CD14-positive monocyte (primary cell): ENCODE measurements at regions not wholly inside any gene's neighbourhood (a gene's known extent, or its start where the extent isn't known, plus 50 kb on each side); places are given as distances from the start of the nearest gene placed in this dataset.

Experiments used
- DNase-seq, 3 donors: peaks; one replicate each; pipeline ENCODE4 v3.0.0-alpha.2; 2011 to 2022
- H2AFZ ChIP-seq: 2 replicates; pipeline ENCODE4 v1.6.0; 2012; ENCODE audit warnings: mild to moderate bottlenecking, low read depth, low read length, inconsistent platforms; ENCODE audit not compliant: insufficient read depth, poor library complexity, severe bottlenecking
- H3K27ac ChIP-seq, 2 donors: 1 replicate in 1 of 2; 2 replicates in 1 of 2; pipeline ENCODE4 v1.5.1; 2012 to 2013; ENCODE audit warnings: low read length in 2 of 2, control low read depth in 1 of 2, inconsistent platforms in 1 of 2, low read depth in 1 of 2, mild to moderate bottlenecking in 1 of 2
- H3K27me3 ChIP-seq, 2 donors: one replicate each; pipeline versions ENCODE4 v1.6.0 to v1.6.1; 2011 to 2013; ENCODE audit warnings: low read length in 2 of 2; ENCODE audit not compliant: control insufficient read depth in 2 of 2, insufficient read depth in 2 of 2
- H3K36me3 ChIP-seq, 2 donors: replicated peaks in 1 of 2; 1 replicate in 1 of 2; 2 replicates in 1 of 2; pipeline versions ENCODE4 v1.5.1 to v1.6.1; 2012 to 2013; ENCODE audit warnings: low read length in 2 of 2, control low read depth in 1 of 2, inconsistent platforms in 1 of 2, mild to moderate bottlenecking in 1 of 2; ENCODE audit not compliant: insufficient read depth in 2 of 2, control insufficient read depth in 1 of 2
- H3K4me1 ChIP-seq, 2 donors: 1 replicate in 1 of 2; 2 replicates in 1 of 2; pipeline versions ENCODE4 v1.5.1 to v1.6.1; 2012 to 2013; ENCODE audit warnings: low read length in 2 of 2, control low read depth in 1 of 2, inconsistent platforms in 1 of 2, mild to moderate bottlenecking in 1 of 2, moderate library complexity in 1 of 2; ENCODE audit not compliant: insufficient read depth in 2 of 2, control insufficient read depth in 1 of 2
- H3K4me2 ChIP-seq: replicated peaks from 2 replicates; pipeline ENCODE3; 2012; ENCODE audit warnings: low read length, moderate library complexity, mild to moderate bottlenecking; ENCODE audit not compliant: poor library complexity, severe bottlenecking; ENCODE audit errors: extremely low read depth
- H3K4me3 ChIP-seq, 3 experiments: fragments of 200-600 bp in 1 of 3; sonication (generic) in 1 of 3; replicated peaks in 1 of 3; 1 replicate in 2 of 3; 2 replicates in 1 of 3; pipeline ENCODE4 v1.5.1; 2011 to 2013; ENCODE audit warnings: low read length in 3 of 3, mild to moderate bottlenecking in 3 of 3, control low read depth in 2 of 3, low read depth in 2 of 3, inconsistent platforms in 1 of 3, moderate library complexity in 1 of 3
- H3K79me2 ChIP-seq: 2 replicates; pipeline ENCODE4 v1.6.0; 2012; ENCODE audit warnings: mild to moderate bottlenecking, control low read depth, inconsistent platforms, low read length, moderate library complexity; ENCODE audit not compliant: insufficient read depth
- H3K9ac ChIP-seq: 2 replicates; pipeline ENCODE4 v1.6.0; 2017; ENCODE audit warnings: low read length, mild to moderate bottlenecking; ENCODE audit not compliant: insufficient read depth, poor library complexity, severe bottlenecking
- H3K9me3 ChIP-seq, 2 donors: replicated peaks in 1 of 2; 1 replicate in 1 of 2; 2 replicates in 1 of 2; pipeline versions ENCODE4 v1.5.1 to v1.6.1; 2012 to 2013; ENCODE audit warnings: low read length in 2 of 2, control low read depth in 1 of 2; ENCODE audit not compliant: control insufficient read depth in 1 of 2, insufficient read depth in 1 of 2
- H4K20me1 ChIP-seq: 2 replicates; pipeline ENCODE4 v1.6.0; 2012; ENCODE audit warnings: mild to moderate bottlenecking, low read length, control low read depth, moderate library complexity; ENCODE audit not compliant: insufficient read depth
- H3K27ac Mint-ChIP-seq, 7 donors: one replicate each; pipeline ENCODE4 v1.8.0; 2020; ENCODE audit warnings: mild to moderate bottlenecking in 7 of 7, mixed read lengths in 7 of 7, moderate library complexity in 6 of 7, inconsistent platforms in 2 of 7
- H3K27me3 Mint-ChIP-seq, 3 donors: one replicate each; pipeline ENCODE4 v1.8.0; 2021 to 2022; ENCODE audit warnings: low read depth in 3 of 3, mild to moderate bottlenecking in 3 of 3, mixed read lengths in 3 of 3, moderate library complexity in 3 of 3, inconsistent platforms in 1 of 3
- H3K36me3 Mint-ChIP-seq, 2 donors: one replicate each; pipeline ENCODE4 v1.8.0; 2020; ENCODE audit warnings: mixed read lengths in 2 of 2, inconsistent platforms in 1 of 2, mild to moderate bottlenecking in 1 of 2
- H3K4me1 Mint-ChIP-seq: one replicate; pipeline ENCODE4 v1.8.0; 2020; ENCODE audit warnings: mild to moderate bottlenecking, mixed read lengths
- H3K4me3 Mint-ChIP-seq, 2 donors: one replicate each; pipeline ENCODE4 v1.8.0; 2020; ENCODE audit warnings: mild to moderate bottlenecking in 2 of 2, mixed read lengths in 2 of 2, moderate library complexity in 1 of 2
- H3K9me3 Mint-ChIP-seq, 7 donors: one replicate each; pipeline ENCODE4 v1.8.0; 2020 to 2022; ENCODE audit warnings: mixed read lengths in 7 of 7, mild to moderate bottlenecking in 6 of 7, moderate library complexity in 6 of 7, inconsistent platforms in 2 of 7
- CTCF ChIP-seq: fragments of 200-600 bp; IDR thresholded peaks from one replicate; pipeline ENCODE4 v1.8.0; 2022; ENCODE audit warnings: antibody characterized with exemption, mild to moderate bottlenecking
- WGBS: methylation state at CpG from one replicate; pipeline ENCODE4 v1.1.5; 2013; ENCODE audit warnings: missing lambda C conversion rate; ENCODE audit not compliant: insufficient coverage; 5-methylcytosine and 5-hydroxymethylcytosine counted together
- intact Hi-C, 2 donors: fragments of 100-400 bp; cut with micrococcal nuclease; formaldehyde crosslinking; loops; one replicate each; pipeline versions ENCODE4 v1.15.0 to v1.15.1; 2023

DNA sequence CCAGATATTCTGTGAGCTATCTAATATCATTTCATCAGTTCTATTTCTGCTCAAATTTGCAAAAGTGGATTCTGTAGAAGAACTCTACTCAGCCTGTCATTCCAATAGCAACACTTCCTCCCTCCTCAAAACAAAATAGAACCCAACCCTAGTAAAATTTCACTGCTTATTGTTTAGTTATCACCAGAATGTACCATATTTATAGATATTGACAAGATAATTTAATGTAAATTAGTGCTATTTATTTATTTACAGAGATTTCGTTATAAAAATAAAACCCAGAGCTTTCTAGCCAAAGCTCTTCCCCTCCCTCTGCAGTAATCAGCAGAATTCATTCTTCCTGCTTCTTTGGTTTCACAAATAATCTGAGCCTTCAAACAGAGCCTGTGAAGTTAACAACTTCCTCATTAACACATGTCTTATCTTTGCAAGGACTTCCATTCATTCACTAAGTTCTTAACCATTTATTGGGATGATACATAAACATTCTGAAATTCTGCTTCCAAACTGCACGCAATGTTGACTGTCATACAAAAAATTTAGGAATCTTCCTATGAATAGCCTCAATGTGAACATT lies 73.7 kb upstream of the PJA2 start:
- peaks cover 0 to 3% (median 3%) of the 10 kb centered on the region in 3 donors for H3K27me3 Mint-ChIP-seq

DNA sequence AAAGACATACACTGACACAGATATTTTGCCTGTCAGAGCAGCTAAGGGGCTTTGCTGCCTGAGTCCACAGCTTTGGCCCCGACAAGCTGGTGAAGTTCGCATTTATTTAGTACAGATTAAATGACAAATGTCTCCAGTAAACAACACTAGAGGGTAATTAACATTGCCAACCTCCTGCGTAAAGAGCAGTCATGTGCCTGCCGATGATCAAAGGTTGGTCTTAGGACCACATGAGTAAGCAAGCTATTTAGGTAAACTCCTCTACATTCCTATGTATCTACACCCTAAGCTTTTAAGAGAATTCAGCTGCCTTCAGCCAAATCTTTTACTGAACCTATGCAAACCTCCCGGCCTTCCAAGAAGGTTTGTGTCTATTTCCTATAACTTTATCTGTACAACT lies 73.0 kb upstream of the PJA2 start:
- H3K9me3 ChIP-seq: no peaks in the 10 kb centered on the region
- 100% methylated on average over 3 of the region's 5 CpGs for WGBS
- peaks cover 12 to 14% of the 10 kb centered on the region in 2 donors for H3K4me1 ChIP-seq
- no peak overlapping the region for H3K27ac Mint-ChIP-seq
- intact Hi-C loops: no loop called here
- no peaks in the 10 kb centered on the region for H3K36me3 ChIP-seq
- H3K27me3 ChIP-seq: no peaks in the 10 kb centered on the region
- H3K9ac ChIP-seq: no peak overlapping the region
- H3K4me1 Mint-ChIP-seq: peaks cover 20% of the 10 kb centered on the region
- peaks cover 0 to 3% (median 1%) of the 10 kb centered on the region in 3 donors for H3K27me3 Mint-ChIP-seq
- no peak for TF ChIP-seq CTCF
- no peak for DNase-seq
- H3K27ac ChIP-seq: no peak overlapping the region
- no peak overlapping the region for H3K4me3 ChIP-seq
- no peak overlapping the region for H2AFZ ChIP-seq
- peaks cover 0 to 6% (median 0%) of the 10 kb centered on the region in 7 donors for H3K9me3 Mint-ChIP-seq
- no peaks in the 10 kb centered on the region for H4K20me1 ChIP-seq
- no peaks in the 10 kb centered on the region for H3K36me3 Mint-ChIP-seq
- H3K79me2 ChIP-seq: no peaks in the 10 kb centered on the region
- H3K4me3 Mint-ChIP-seq: peak overlapping the region in 1 of 2 donors; percentile 60
- H3K4me2 ChIP-seq: no peak overlapping the region

More for the DNA sequence above, 73.7 kb upstream of the PJA2 start:
- Histone ChIP-seq H3K4me2 (peak overlapping the region; percentile 43), H2AFZ (no peak overlapping the region), H3K4me1 (peaks cover 12 to 14% of the 10 kb centered on the region in 2 donors), H3K27me3 (no peaks in the 10 kb centered on the region), H4K20me1 (no peaks in the 10 kb centered on the region), H3K27ac (no peak overlapping the region), H3K4me3 (no peak overlapping the region), H3K36me3 (no peaks in the 10 kb centered on the region), H3K79me2 (no peaks in the 10 kb centered on the region), H3K9me3 (peaks cover 0 to 7% of the 10 kb centered on the region in 2 donors), H3K9ac (no peak overlapping the region)
- Mint-ChIP-seq H3K27ac (peak overlapping the region in 1 of 7 donors; percentile 79), H3K36me3 (no peaks in the 10 kb centered on the region), H3K4me3 (peak overlapping the region in 1 of 2 donors; percentile 60), H3K4me1 (peaks cover 20% of the 10 kb centered on the region), H3K9me3 (peaks cover 0 to 12% (median 5%) of the 10 kb centered on the region in 7 donors)
- TF ChIP-seq CTCF: no peak
- intact Hi-C loops: no loop called here
- DNase-seq: peak in 1 of 3 donors; percentile 21
- WGBS: no CpG with 5 or more reads among the region's 2 CpGs
